NB4 (cell line): ENCODE measurements at regions not wholly inside any gene's neighbourhood (a gene's known extent, or its start where the extent isn't known, plus 50 kb on each side); places are given as distances from the start of the nearest gene placed in this dataset.

ENCODE experiments used
- POLR2A ChIP-seq: IDR thresholded peaks from 2 replicates; pipeline ENCODE4 v1.6.1; 2011; ENCODE audit warnings: mild to moderate bottlenecking; ENCODE audit not compliant: insufficient read length; ENCODE audit errors: extremely low read depth
- TF ChIP-seq, protein P1 (sequence below): IDR thresholded peaks from one replicate; pipeline ENCODE4 v1.5.1; 2012; ENCODE audit warnings: low read depth, low read length

GRCh38 chr6:25137480-25137879, 141.7 kb upstream of the CARMIL1 start:
- no peak for TF ChIP-seq POLR2A
- TF ChIP-seq, protein P1, sequence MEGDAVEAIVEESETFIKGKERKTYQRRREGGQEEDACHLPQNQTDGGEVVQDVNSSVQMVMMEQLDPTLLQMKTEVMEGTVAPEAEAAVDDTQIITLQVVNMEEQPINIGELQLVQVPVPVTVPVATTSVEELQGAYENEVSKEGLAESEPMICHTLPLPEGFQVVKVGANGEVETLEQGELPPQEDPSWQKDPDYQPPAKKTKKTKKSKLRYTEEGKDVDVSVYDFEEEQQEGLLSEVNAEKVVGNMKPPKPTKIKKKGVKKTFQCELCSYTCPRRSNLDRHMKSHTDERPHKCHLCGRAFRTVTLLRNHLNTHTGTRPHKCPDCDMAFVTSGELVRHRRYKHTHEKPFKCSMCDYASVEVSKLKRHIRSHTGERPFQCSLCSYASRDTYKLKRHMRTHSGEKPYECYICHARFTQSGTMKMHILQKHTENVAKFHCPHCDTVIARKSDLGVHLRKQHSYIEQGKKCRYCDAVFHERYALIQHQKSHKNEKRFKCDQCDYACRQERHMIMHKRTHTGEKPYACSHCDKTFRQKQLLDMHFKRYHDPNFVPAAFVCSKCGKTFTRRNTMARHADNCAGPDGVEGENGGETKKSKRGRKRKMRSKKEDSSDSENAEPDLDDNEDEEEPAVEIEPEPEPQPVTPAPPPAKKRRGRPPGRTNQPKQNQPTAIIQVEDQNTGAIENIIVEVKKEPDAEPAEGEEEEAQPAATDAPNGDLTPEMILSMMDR = no peak
